ENCODE measurements at regions not wholly inside any gene's neighbourhood (a gene's known extent, or its start where the extent isn't known, plus 50 kb on each side); places are given as distances from the start of the nearest gene placed in this dataset.

DNA sequence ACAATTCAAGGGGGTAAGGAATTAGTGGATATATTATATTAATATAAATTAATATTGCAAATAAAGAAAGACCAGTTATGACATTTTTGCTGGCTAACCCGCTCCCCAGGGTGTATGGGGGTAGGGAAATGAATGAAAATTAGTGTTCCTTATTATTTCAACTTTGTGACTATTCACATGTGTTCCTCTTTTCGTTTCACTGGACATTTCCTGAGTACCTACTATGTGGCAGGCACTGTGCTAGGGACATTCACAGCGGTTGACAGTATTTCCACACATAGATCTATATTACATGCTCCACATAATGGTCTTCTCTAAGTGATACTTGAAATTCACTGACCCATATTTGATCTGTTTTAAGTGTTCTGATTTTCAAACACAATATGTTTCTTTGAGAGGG is 129.8 kb upstream of the USP15 start:
- TF ChIP-seq, protein P1, sequence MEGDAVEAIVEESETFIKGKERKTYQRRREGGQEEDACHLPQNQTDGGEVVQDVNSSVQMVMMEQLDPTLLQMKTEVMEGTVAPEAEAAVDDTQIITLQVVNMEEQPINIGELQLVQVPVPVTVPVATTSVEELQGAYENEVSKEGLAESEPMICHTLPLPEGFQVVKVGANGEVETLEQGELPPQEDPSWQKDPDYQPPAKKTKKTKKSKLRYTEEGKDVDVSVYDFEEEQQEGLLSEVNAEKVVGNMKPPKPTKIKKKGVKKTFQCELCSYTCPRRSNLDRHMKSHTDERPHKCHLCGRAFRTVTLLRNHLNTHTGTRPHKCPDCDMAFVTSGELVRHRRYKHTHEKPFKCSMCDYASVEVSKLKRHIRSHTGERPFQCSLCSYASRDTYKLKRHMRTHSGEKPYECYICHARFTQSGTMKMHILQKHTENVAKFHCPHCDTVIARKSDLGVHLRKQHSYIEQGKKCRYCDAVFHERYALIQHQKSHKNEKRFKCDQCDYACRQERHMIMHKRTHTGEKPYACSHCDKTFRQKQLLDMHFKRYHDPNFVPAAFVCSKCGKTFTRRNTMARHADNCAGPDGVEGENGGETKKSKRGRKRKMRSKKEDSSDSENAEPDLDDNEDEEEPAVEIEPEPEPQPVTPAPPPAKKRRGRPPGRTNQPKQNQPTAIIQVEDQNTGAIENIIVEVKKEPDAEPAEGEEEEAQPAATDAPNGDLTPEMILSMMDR (conservative IDR thresholded peaks at IDR 0.05; ENCODE audit: low read length), result no peak
- no peak for TF ChIP-seq EZH2phosphoT487 (IDR thresholded peaks at IDR 0.05; ENCODE audit: borderline replicate concordance)

All from Loucy (cell line).